GM12891 (cell line): ENCODE measurements at regions not wholly inside any gene's neighbourhood (a gene's known extent, or its start where the extent isn't known, plus 50 kb on each side); places are given as distances from the start of the nearest gene placed in this dataset.

ENCODE experiments used
- PAX5 ChIP-seq: IDR thresholded peaks from 2 replicates; pipeline ENCODE4 v1.6.1; 2011; ENCODE audit warnings: low read length, moderate library complexity, mild to moderate bottlenecking; ENCODE audit not compliant: insufficient read depth, severe bottlenecking
- POLR2A ChIP-seq: IDR thresholded peaks from 2 replicates; pipeline ENCODE4 v1.6.1; 2011; ENCODE audit warnings: low read depth, low read length, control low read depth
- POLR2AphosphoS5 ChIP-seq: IDR thresholded peaks from 2 replicates; pipeline ENCODE4 v1.6.1; 2011; ENCODE audit warnings: low read depth, low read length, control low read depth
- POU2F2 ChIP-seq: IDR thresholded peaks from 2 replicates; pipeline ENCODE4 v1.6.1; 2011; ENCODE audit warnings: low read depth, mild to moderate bottlenecking, control low read depth, low read length, moderate library complexity
- SPI1 ChIP-seq: IDR thresholded peaks from 2 replicates; pipeline ENCODE4 v1.6.1; 2011; ENCODE audit warnings: low read depth, low read length, control low read depth
- TAF1 ChIP-seq: IDR thresholded peaks from 2 replicates; pipeline ENCODE4 v1.6.1; 2011; ENCODE audit warnings: low read depth, low read length, control low read depth

- TF ChIP-seq POLR2AphosphoS5 (no peak), POLR2A (no peak), POU2F2 (no peak), PAX5 (no peak), TAF1 (no peak), SPI1 (no peak)
Observed at GRCh38 chr21:35404247-35404646, 355.1 kb upstream of the RUNX1 start.
